H1 (cell line): ENCODE measurements at regions not wholly inside any gene's neighbourhood (a gene's known extent, or its start where the extent isn't known, plus 50 kb on each side); places are given as distances from the start of the nearest gene placed in this dataset.

ENCODE experiments used
- CTCF ChIA-PET: fragments of 300-600 bp; sonication (Branson Sonifier 250); formaldehyde crosslinking; loops from one replicate; lab custom pipeline; 2021; ENCODE audit not compliant: partially characterized antibody; lab: Charles Lee
- POLR2A ChIA-PET: fragments of 300-600 bp; sonication (Branson Sonifier 250); formaldehyde crosslinking; loops from one replicate; lab custom pipeline; 2021; ENCODE audit warnings: inconsistent platforms; ENCODE audit not compliant: partially characterized antibody; lab: Charles Lee
- DNase-seq, 2 experiments: peaks; one replicate each; pipeline versions ENCODE4 v3.0.0 to v3.0.0-alpha.2; 2010 to 2022; ENCODE audit warnings: low spot score in 2 of 2, low read depth in 1 of 2, mixed read lengths in 1 of 2
- FAIRE-seq: peaks from 2 replicates; lab custom pipeline; 2011; peaks lifted over from hg19 to GRCh38; lab: Jason Lieb, UNC
- H2AFZ ChIP-seq: 2 replicates; pipeline ENCODE4 v1.8.1; 2012; ENCODE audit warnings: low read length, inconsistent platforms
- H2AK5ac ChIP-seq: 2 replicates; pipeline ENCODE4 v1.6.1; 2013; ENCODE audit warnings: low read depth, low read length
- H2BK120ac ChIP-seq: replicated peaks from 2 replicates; pipeline ENCODE3; 2013; ENCODE audit warnings: low read depth, low read length, inconsistent platforms
- H2BK12ac ChIP-seq: 2 replicates; pipeline ENCODE4 v1.6.1; 2013; ENCODE audit warnings: low read depth, low read length
- H2BK15ac ChIP-seq: 2 replicates; pipeline ENCODE4 v1.6.1; 2013; ENCODE audit warnings: low read length
- H2BK20ac ChIP-seq: 2 replicates; pipeline ENCODE4 v1.6.1; 2013; ENCODE audit warnings: low read length
- H2BK5ac ChIP-seq: 2 replicates; pipeline ENCODE4 v1.6.1; 2013; ENCODE audit warnings: low read depth, low read length
- H3K14ac ChIP-seq: 2 replicates; pipeline ENCODE4 v1.6.1; 2013; ENCODE audit warnings: inconsistent platforms; ENCODE audit not compliant: insufficient read length
- H3K18ac ChIP-seq: 2 replicates; pipeline ENCODE4 v1.6.1; 2013; ENCODE audit warnings: low read length; ENCODE audit errors: extremely low read depth
- H3K23ac ChIP-seq: 2 replicates; pipeline ENCODE4 v1.6.1; 2013; ENCODE audit warnings: inconsistent platforms; ENCODE audit not compliant: insufficient read length
- H3K23me2 ChIP-seq: 2 replicates; pipeline ENCODE4 v1.6.1; 2013; ENCODE audit warnings: low read depth, low read length
- H3K27ac ChIP-seq: 2 replicates; pipeline ENCODE4 v1.6.1; 2011; ENCODE audit warnings: low read depth, low read length, inconsistent platforms
- H3K27me3 ChIP-seq, 4 experiments: replicated peaks in 1 of 4; 1 replicate in 1 of 4; 2 replicates in 3 of 4; pipeline versions ENCODE4 v1.6.1 to v1.8.1; 2011 to 2013; ENCODE audit warnings: low read length in 3 of 4, mild to moderate bottlenecking in 3 of 4, inconsistent platforms in 2 of 4, mixed read lengths in 2 of 4, moderate library complexity in 1 of 4; ENCODE audit not compliant: control insufficient read depth in 3 of 4, insufficient read depth in 3 of 4; ENCODE audit errors: extremely low read depth in 1 of 4
- H3K36me3 ChIP-seq, 4 experiments: 2 replicates each; pipeline versions ENCODE4 v1.6.1 to v1.8.1; 2011 to 2013; ENCODE audit warnings: mild to moderate bottlenecking in 4 of 4, low read length in 3 of 4, moderate library complexity in 2 of 4, control low read depth in 1 of 4, inconsistent platforms in 1 of 4; ENCODE audit not compliant: insufficient read depth in 4 of 4, control insufficient read depth in 2 of 4
- H3K4ac ChIP-seq: replicated peaks from 2 replicates; pipeline ENCODE3; 2013; ENCODE audit warnings: low read length, low read depth, mixed read lengths, inconsistent platforms; ENCODE audit not compliant: insufficient read length
- H3K4me1 ChIP-seq, 4 experiments: replicated peaks in 1 of 4; 1 replicate in 1 of 4; 2 replicates in 3 of 4; pipeline versions ENCODE4 v1.6.1 to v1.8.1; 2011 to 2013; ENCODE audit warnings: low read length in 3 of 4, inconsistent platforms in 2 of 4, mixed read lengths in 1 of 4; ENCODE audit not compliant: insufficient read depth in 4 of 4, control insufficient read depth in 3 of 4
- H3K4me2 ChIP-seq, 2 experiments: 2 replicates each; pipeline versions ENCODE4 v1.6.1 to v1.8.1; 2011 to 2013; ENCODE audit warnings: low read depth in 2 of 2, low read length in 2 of 2, control low read depth in 1 of 2, inconsistent platforms in 1 of 2, mild to moderate bottlenecking in 1 of 2; ENCODE audit not compliant: insufficient read depth in 1 of 2
- H3K4me3 ChIP-seq, 4 experiments: fragments of 200-600, 300-600 bp in 1 of 4; sonication (generic), shearing (Covaris generic), sonication (Bioruptor Twin) in 1 of 4; 2 replicates each; pipeline versions ENCODE4 v1.5.1 to v1.8.1; 2011 to 2016; ENCODE audit warnings: low read length in 4 of 4, low read depth in 3 of 4, control low read depth in 2 of 4, inconsistent platforms in 2 of 4, mild to moderate bottlenecking in 2 of 4, mixed read lengths in 1 of 4, moderate library complexity in 1 of 4; ENCODE audit not compliant: insufficient read depth in 2 of 4; ENCODE audit errors: extremely low read depth in 1 of 4
- H3K56ac ChIP-seq: replicated peaks from 2 replicates; pipeline ENCODE3; 2013; ENCODE audit warnings: low read depth, mild to moderate bottlenecking, mixed read lengths, low read length, inconsistent platforms; ENCODE audit not compliant: insufficient read length
- H3K79me1 ChIP-seq: 2 replicates; pipeline ENCODE4 v1.6.1; 2013; ENCODE audit warnings: low read depth, low read length, control low read depth
- H3K79me2 ChIP-seq, 2 experiments: 2 replicates each; pipeline versions ENCODE4 v1.6.1 to v1.8.1; 2012 to 2013; ENCODE audit warnings: low read length in 2 of 2, mild to moderate bottlenecking in 2 of 2, inconsistent platforms in 1 of 2; ENCODE audit not compliant: insufficient read depth in 2 of 2, control insufficient read depth in 1 of 2
- H3K9ac ChIP-seq, 4 experiments: replicated peaks in 1 of 4; 1 replicate in 1 of 4; 2 replicates in 3 of 4; pipeline versions ENCODE4 v1.6.1 to v1.8.1; 2011 to 2013; ENCODE audit warnings: low read depth in 3 of 4, low read length in 3 of 4, control low read depth in 2 of 4, mild to moderate bottlenecking in 2 of 4, moderate library complexity in 2 of 4, inconsistent platforms in 1 of 4; ENCODE audit errors: extremely low read depth in 1 of 4
- H3K9me3 ChIP-seq, 2 experiments: 2 replicates each; pipeline versions ENCODE4 v1.6.1 to v1.8.1; 2012 to 2013; ENCODE audit warnings: mild to moderate bottlenecking in 2 of 2, moderate library complexity in 2 of 2, control low read depth in 1 of 2, inconsistent platforms in 1 of 2, low read depth in 1 of 2, low read length in 1 of 2, mixed read lengths in 1 of 2; ENCODE audit not compliant: insufficient read depth in 2 of 2
- H4K20me1 ChIP-seq, 2 experiments: replicated peaks in 1 of 2; 2 replicates each; pipeline versions ENCODE3 to v1.8.1; 2011 to 2013; ENCODE audit warnings: inconsistent platforms in 2 of 2, low read length in 2 of 2, mild to moderate bottlenecking in 1 of 2; ENCODE audit not compliant: insufficient read depth in 2 of 2, control insufficient read depth in 1 of 2
- H4K5ac ChIP-seq: 2 replicates; pipeline ENCODE4 v1.6.1; 2013; ENCODE audit warnings: low read length, low read depth, mixed read lengths, inconsistent platforms; ENCODE audit not compliant: insufficient read length
- H4K8ac ChIP-seq: 2 replicates; pipeline ENCODE4 v1.8.0; 2013; ENCODE audit warnings: mild to moderate bottlenecking, moderate library complexity, low read length, inconsistent platforms; ENCODE audit not compliant: insufficient read depth; ENCODE audit errors: extremely low read depth
- H4K91ac ChIP-seq: replicated peaks from 2 replicates; pipeline ENCODE3; 2013; ENCODE audit warnings: low read length, mixed read lengths, inconsistent platforms; ENCODE audit not compliant: insufficient read length
- CREB1 ChIP-seq: IDR thresholded peaks from 2 replicates; pipeline ENCODE4 v1.6.1; 2012; ENCODE audit warnings: inconsistent platforms
- EGR1 ChIP-seq: IDR thresholded peaks from 2 replicates; pipeline ENCODE4 v1.6.1; 2011; ENCODE audit warnings: low read depth, low read length, borderline replicate concordance
- EZH2 ChIP-seq: fragments of 200-600 bp; sonication (generic); IDR thresholded peaks from 2 replicates; pipeline ENCODE4 v1.7.1; 2012; ENCODE audit warnings: low read depth, mild to moderate bottlenecking, moderate library complexity, low read length, inconsistent platforms; ENCODE audit not compliant: severe bottlenecking
- KDM4A ChIP-seq: IDR thresholded peaks from one replicate; pipeline ENCODE4 v1.7.1; 2012; ENCODE audit warnings: low read depth, mild to moderate bottlenecking, moderate library complexity, low read length, inconsistent platforms; ENCODE audit not compliant: severe bottlenecking
- SAP30 ChIP-seq: fragments of 300-600 bp; sonication (generic); IDR thresholded peaks from 2 replicates; pipeline ENCODE4 v1.7.1; 2012; ENCODE audit warnings: low read length, moderate library complexity, mild to moderate bottlenecking, inconsistent platforms; ENCODE audit not compliant: insufficient read depth, insufficient replicate concordance
- SP2 ChIP-seq: IDR thresholded peaks from 2 replicates; pipeline ENCODE4 v1.6.1; 2012; ENCODE audit warnings: mild to moderate bottlenecking, low read length, inconsistent platforms
- SRF ChIP-seq: IDR thresholded peaks from 2 replicates; pipeline ENCODE4 v1.6.1; 2011; ENCODE audit warnings: mild to moderate bottlenecking, low read depth, low read length, moderate library complexity
- TAF7 ChIP-seq: optimal IDR thresholded peaks from 2 replicates; pipeline ENCODE3; 2011; ENCODE audit warnings: low read depth, mild to moderate bottlenecking, inconsistent platforms, low read length, moderate library complexity, borderline replicate concordance
- ZNF274 ChIP-seq: IDR thresholded peaks from 2 replicates; pipeline ENCODE4 v1.7.0; 2012; ENCODE audit warnings: low read length, borderline replicate concordance; ENCODE audit errors: extremely low read depth
- WGBS, 2 experiments: shearing (Covaris generic) in 1 of 2; methylation state at CpG; one replicate each; pipeline versions ENCODE4 v1.1.6 to v1.1.7; 2013 to 2015; ENCODE audit warnings: low lambda C conversion rate in 2 of 2, mixed read lengths in 2 of 2, inconsistent platforms in 1 of 2, low coverage in 1 of 2, missing lambda C conversion rate in 1 of 2; ENCODE audit not compliant: insufficient replicate concordance in 2 of 2, insufficient coverage in 1 of 2, insufficient read length in 1 of 2; ENCODE audit errors: extremely low coverage in 1 of 2, missing lambda C conversion rate in 1 of 2; 5-methylcytosine and 5-hydroxymethylcytosine counted together
- TF ChIP-seq, protein P1 (sequence below), 3 experiments: IDR thresholded peaks; 1 replicate in 2 of 3; 2 replicates in 1 of 3; pipeline versions ENCODE4 v1.5.1 to v1.6.1; 2011; ENCODE audit warnings: low read length in 3 of 3, mild to moderate bottlenecking in 3 of 3, inconsistent platforms in 2 of 3, low read depth in 1 of 3, moderate library complexity in 1 of 3; ENCODE audit not compliant: insufficient read depth in 1 of 3; ENCODE audit errors: control extremely low read depth in 1 of 3
- TF ChIP-seq, protein P2 (sequence below): IDR thresholded peaks from 2 replicates; pipeline ENCODE4 v1.6.1; 2012; ENCODE audit warnings: inconsistent platforms

DNA sequence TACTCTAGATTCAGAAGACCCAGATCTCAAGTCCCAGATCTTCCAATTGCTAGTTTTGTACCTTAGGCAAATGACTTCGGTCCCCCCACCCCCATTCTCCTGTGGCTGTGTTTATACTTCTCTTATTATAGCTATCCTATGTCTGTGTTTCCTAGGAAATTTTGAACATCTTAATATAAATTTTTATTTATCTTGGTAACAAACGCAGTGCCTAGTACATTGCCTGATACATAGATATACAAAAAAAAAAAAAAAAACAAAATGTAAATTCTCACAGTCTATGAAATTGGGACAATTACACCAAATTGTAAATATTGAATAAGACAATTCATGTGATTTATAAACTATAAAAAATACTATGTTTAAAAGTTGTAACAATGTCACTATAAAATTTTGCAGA, 84.1 kb upstream of the SLC44A3 start:
- TF ChIP-seq EGR1, result no peak
- TF ChIP-seq, protein P1, sequence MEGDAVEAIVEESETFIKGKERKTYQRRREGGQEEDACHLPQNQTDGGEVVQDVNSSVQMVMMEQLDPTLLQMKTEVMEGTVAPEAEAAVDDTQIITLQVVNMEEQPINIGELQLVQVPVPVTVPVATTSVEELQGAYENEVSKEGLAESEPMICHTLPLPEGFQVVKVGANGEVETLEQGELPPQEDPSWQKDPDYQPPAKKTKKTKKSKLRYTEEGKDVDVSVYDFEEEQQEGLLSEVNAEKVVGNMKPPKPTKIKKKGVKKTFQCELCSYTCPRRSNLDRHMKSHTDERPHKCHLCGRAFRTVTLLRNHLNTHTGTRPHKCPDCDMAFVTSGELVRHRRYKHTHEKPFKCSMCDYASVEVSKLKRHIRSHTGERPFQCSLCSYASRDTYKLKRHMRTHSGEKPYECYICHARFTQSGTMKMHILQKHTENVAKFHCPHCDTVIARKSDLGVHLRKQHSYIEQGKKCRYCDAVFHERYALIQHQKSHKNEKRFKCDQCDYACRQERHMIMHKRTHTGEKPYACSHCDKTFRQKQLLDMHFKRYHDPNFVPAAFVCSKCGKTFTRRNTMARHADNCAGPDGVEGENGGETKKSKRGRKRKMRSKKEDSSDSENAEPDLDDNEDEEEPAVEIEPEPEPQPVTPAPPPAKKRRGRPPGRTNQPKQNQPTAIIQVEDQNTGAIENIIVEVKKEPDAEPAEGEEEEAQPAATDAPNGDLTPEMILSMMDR (IDR thresholded peaks at IDR 0.05; ENCODE audit: control extremely low read depth in 1 of 3, insufficient read depth in 1 of 3, low read depth in 1 of 3, low read length in 3 of 3), result no peak
- TF ChIP-seq KDM4A, result no peak
- no peak for TF ChIP-seq SP2
- TF ChIP-seq, protein P2, sequence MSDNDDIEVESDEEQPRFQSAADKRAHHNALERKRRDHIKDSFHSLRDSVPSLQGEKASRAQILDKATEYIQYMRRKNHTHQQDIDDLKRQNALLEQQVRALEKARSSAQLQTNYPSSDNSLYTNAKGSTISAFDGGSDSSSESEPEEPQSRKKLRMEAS, result no peak
- TF ChIP-seq CREB1, result no peak
- TF ChIP-seq SRF, result no peak
- TF ChIP-seq TAF7, result no peak
- TF ChIP-seq EZH2, result no peak
- no peak for TF ChIP-seq SAP30
- TF ChIP-seq ZNF274, result no peak
- Histone ChIP-seq H2BK20ac (no peak overlapping the region), H2BK15ac (no peak overlapping the region), H3K36me3 (no peaks in the 10 kb centered on the region), H3K18ac (no peak overlapping the region), H3K4me1 (peaks cover 0 to 7% (median 0%) of the 10 kb centered on the region in 4 experiments; a peak in 2 of 7 replicates), H3K23ac (no peak overlapping the region), H4K91ac (no peak overlapping the region), H3K9ac (no peak overlapping the region), H3K14ac (no peak overlapping the region), H3K4me3 (no peak overlapping the region), H2AFZ (no peak overlapping the region), H2BK5ac (no peak overlapping the region), H3K9me3 (no peaks in the 10 kb centered on the region), H2BK12ac (no peak overlapping the region), H3K79me1 (no peaks in the 10 kb centered on the region), H4K20me1 (no peaks in the 10 kb centered on the region), H4K8ac (no peak overlapping the region), H3K27me3 (no peaks in the 10 kb centered on the region), H2BK120ac (no peak overlapping the region), H3K23me2 (no peaks in the 10 kb centered on the region), H2AK5ac (no peak overlapping the region), H3K4ac (no peak overlapping the region), H3K27ac (no peak overlapping the region), H3K4me2 (no peak overlapping the region), H3K56ac (no peak overlapping the region), H3K79me2 (no peaks in the 10 kb centered on the region), H4K5ac (no peak overlapping the region)
- ChIA-PET CTCF (interaction anchor here (0.6 to 0.7 kb wide), 2 partner anchors 55 to 64 kb away, joined by 3 read pairs; no protein-coding TSS in a partner anchor), POLR2A (no interaction called here)
- FAIRE-seq, result no peak
- WGBS, 2 experiments, result 91% methylated on average over 2 of the region's 2 CpGs; no CpG with 5 or more reads in 1 of the 2 experiments
- no peak for DNase-seq
